GM21447 (cell line): ENCODE measurements at regions not wholly inside any gene's neighbourhood (a gene's known extent, or its start where the extent isn't known, plus 50 kb on each side); places are given as distances from the start of the nearest gene placed in this dataset.

ENCODE experiments used
- ATAC-seq: cut with Tn5 transposase; IDR thresholded peaks from one replicate; pipeline ENCODE4 v1.9.1; 2021; ENCODE audit not compliant: unreplicated experiment

GRCh38 chr11:30153008-30153407 is 77.8 kb upstream of the FSHB start:
- no peak for ATAC-seq

GRCh38 chr11:30155428-30155827 is 75.4 kb upstream of the FSHB start:
- no peak for ATAC-seq

GRCh38 chr11:30159546-30159945 is 71.3 kb upstream of the FSHB start:
- no peak for ATAC-seq

GRCh38 chr11:30165652-30166051 is 65.2 kb upstream of the FSHB start:
- ATAC-seq: no peak

GRCh38 chr11:30171661-30172060 is 59.2 kb upstream of the FSHB start:
- no peak for ATAC-seq

- ATAC-seq: no peak
These were observed 58.7 kb upstream of the FSHB start for GRCh38 chr11:30172158-30172557.

- no peak for ATAC-seq
These were observed 57.9 kb upstream of the FSHB start for GRCh38 chr11:30172883-30173311.

GRCh38 chr11:30174265-30175020 is 56.4 kb upstream of the FSHB start:
- no peak for ATAC-seq
